ENCODE measurements at regions not wholly inside any gene's neighbourhood (a gene's known extent, or its start where the extent isn't known, plus 50 kb on each side); places are given as distances from the start of the nearest gene placed in this dataset.

DNA sequence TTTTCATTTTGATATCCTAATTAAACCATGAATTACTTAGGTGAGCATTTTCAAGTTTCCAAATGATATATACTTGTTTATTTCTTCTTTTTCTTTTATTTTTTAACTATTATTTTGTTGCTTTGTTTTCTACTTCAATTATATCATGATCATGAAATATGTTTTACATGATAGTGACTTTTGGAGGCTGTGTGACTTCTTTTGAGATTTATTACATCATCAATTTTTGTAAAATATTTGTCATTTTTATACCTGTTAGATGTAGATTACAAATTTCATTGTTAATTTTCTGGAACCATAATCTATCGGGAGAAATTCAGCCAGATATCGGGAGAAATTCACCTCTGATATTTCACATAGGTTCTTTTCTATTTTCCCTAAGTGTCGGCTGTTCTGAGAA, 228.6 kb downstream of the RAD51AP2 start:
- Histone ChIP-seq H3K27ac (no peak overlapping the region), H3K27me3 (no peaks in the 10 kb centered on the region), H3K36me3 (ENCODE audit: low read depth, missing control alignments) (no peaks in the 10 kb centered on the region), H3K4me1 (no peaks in the 10 kb centered on the region), H3K4me3 (no peak overlapping the region), H3K9me3 (no peaks in the 10 kb centered on the region)
- TF ChIP-seq POLR2A (IDR thresholded peaks at IDR 0.05), result no peak
- no peak for TF ChIP-seq CTCF (IDR thresholded peaks at IDR 0.05)
- DNase-seq, result no peak
- WGBS, 2 donors, result 83 to 96% methylated on average over 3 of the region's 3 CpGs
- intact Hi-C loops (cut with DNase I; ENCODE audit: low total_unique reads), result no loop called here

DNA sequence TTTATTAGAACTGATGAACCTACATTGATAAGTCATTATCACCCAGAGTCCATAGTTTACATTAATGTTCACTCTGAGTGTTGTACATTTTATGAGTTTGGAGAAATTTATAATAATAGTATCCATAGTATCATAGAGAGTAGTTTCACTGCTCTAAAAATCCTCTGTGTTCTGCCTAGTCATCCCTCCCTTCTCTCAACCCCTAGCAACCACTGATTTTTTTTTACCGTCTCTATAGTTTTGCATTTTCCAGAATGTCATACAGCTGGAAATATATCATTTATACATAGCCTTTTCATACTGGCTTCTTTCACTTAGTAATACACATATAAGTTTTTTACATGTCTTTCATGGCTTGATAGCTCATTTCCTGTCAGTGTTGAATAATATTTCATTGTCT, 231.1 kb downstream of the RAD51AP2 start:
- no peak for TF ChIP-seq POLR2A (IDR thresholded peaks at IDR 0.05)
- no peak for TF ChIP-seq CTCF (IDR thresholded peaks at IDR 0.05)
- Histone ChIP-seq H3K27me3 (no peaks in the 10 kb centered on the region), H3K4me1 (no peaks in the 10 kb centered on the region), H3K27ac (no peak overlapping the region), H3K9me3 (no peaks in the 10 kb centered on the region), H3K36me3 (ENCODE audit: low read depth, missing control alignments) (no peaks in the 10 kb centered on the region), H3K4me3 (no peak overlapping the region)
- WGBS, 2 donors, result 70 to 71% methylated on average over 1 of the region's 1 CpG
- no peak for DNase-seq
- intact Hi-C loops (cut with DNase I; ENCODE audit: low total_unique reads), result no loop called here

DNA sequence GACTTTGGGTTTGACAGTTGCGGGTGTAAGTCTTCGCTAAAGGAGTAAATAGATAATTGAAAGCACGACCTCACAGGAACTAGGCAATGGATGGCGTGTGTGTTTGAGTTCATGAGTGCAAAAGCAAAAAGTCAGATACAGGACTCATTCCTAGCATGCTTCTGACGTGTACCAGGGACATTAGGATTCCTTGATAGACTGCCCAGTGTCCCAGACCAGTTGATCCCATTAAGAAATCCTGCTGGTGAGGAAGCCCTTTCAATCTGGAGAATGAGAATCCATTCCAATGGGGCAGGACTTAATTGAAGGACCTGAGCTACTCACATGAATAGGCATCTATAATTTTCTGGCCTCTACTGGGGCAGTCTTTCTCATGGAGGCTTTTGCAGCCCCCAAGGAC, 235.4 kb downstream of the RAD51AP2 start:
- 88 to 91% methylated on average over 5 of the region's 5 CpGs for WGBS, 2 donors
- intact Hi-C loops (cut with DNase I; ENCODE audit: low total_unique reads), result no loop called here
- no peak for DNase-seq
- no peak for TF ChIP-seq POLR2A (IDR thresholded peaks at IDR 0.05)
- no peak for TF ChIP-seq CTCF (IDR thresholded peaks at IDR 0.05)
- Histone ChIP-seq H3K27ac (no peak overlapping the region), H3K4me3 (no peak overlapping the region), H3K27me3 (no peaks in the 10 kb centered on the region), H3K36me3 (ENCODE audit: low read depth, missing control alignments) (no peaks in the 10 kb centered on the region), H3K4me1 (no peaks in the 10 kb centered on the region), H3K9me3 (no peaks in the 10 kb centered on the region)

DNA sequence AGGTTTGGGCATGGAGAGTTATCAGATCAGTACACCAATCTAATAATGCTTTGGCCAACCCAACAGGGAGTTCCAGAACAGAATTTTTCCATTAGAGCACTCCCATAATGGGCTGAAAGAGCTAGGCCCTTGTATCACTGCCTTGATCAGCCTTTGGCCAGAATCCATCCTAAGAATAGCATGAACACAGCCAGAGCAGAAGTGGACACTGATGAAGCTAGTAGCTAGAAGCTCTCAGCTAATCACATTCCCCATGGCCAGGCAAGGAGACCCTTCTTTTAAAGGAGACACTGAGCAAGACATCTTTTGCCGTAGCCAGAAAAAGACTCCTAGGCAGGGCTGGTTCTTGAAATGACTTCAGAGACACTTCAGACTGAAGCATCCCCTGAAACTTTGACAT, 236.0 kb downstream of the RAD51AP2 start:
- intact Hi-C loops (cut with DNase I; ENCODE audit: low total_unique reads), result no loop called here
- H3K4me1 ChIP-seq, result no peaks in the 10 kb centered on the region
- TF ChIP-seq CTCF (IDR thresholded peaks at IDR 0.05) (no peak), POLR2A (IDR thresholded peaks at IDR 0.05) (no peak)
- WGBS, 2 donors, result 92 to 100% methylated on average over 1 of the region's 1 CpG
- no peaks in the 10 kb centered on the region for H3K36me3 ChIP-seq (ENCODE audit: low read depth, missing control alignments)
- no peak overlapping the region for H3K27ac ChIP-seq
- H3K27me3 ChIP-seq, result no peaks in the 10 kb centered on the region
- DNase-seq, result no peak
- H3K4me3 ChIP-seq, result no peak overlapping the region
- no peaks in the 10 kb centered on the region for H3K9me3 ChIP-seq

DNA sequence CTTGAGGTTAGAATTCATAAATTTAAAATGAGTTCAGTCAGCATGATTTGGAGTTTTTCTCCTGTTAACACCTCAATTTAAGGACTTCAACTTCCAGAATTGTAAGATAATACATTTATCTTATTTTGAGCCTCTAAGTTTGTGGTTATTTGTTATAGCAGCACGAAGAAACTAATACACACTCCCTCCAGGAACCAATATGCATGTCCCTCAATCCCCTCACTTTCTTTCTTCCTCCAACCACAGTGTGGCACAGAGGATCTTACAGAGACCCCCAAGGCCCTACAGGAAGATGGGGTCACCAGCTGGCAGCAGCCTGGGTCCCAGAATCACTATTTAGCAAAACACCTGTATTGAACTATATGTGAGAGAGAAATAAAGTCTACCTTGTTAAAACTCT, 242.0 kb downstream of the RAD51AP2 start:
- no peaks in the 10 kb centered on the region for H3K36me3 ChIP-seq (ENCODE audit: low read depth, missing control alignments)
- H3K27me3 ChIP-seq, result no peaks in the 10 kb centered on the region
- no peak overlapping the region for H3K4me3 ChIP-seq
- no peaks in the 10 kb centered on the region for H3K4me1 ChIP-seq
- no peak for TF ChIP-seq POLR2A (IDR thresholded peaks at IDR 0.05)
- no peak for TF ChIP-seq CTCF (IDR thresholded peaks at IDR 0.05)
- intact Hi-C loops (cut with DNase I; ENCODE audit: low total_unique reads), result no loop called here
- no peak for DNase-seq
- no peaks in the 10 kb centered on the region for H3K9me3 ChIP-seq
- no peak overlapping the region for H3K27ac ChIP-seq
- 97 to 100% methylated on average over 1 of the region's 1 CpG for WGBS, 2 donors

Measured in testis (tissue), 2 donors.